DMS153 (cell line): ENCODE measurements at regions not wholly inside any gene's neighbourhood (a gene's known extent, or its start where the extent isn't known, plus 50 kb on each side); places are given as distances from the start of the nearest gene placed in this dataset.

Experiments
- DNase-seq: peaks from one replicate; lab custom pipeline; 2025; lab: John Stamatoyannopoulos, UW

DNA sequence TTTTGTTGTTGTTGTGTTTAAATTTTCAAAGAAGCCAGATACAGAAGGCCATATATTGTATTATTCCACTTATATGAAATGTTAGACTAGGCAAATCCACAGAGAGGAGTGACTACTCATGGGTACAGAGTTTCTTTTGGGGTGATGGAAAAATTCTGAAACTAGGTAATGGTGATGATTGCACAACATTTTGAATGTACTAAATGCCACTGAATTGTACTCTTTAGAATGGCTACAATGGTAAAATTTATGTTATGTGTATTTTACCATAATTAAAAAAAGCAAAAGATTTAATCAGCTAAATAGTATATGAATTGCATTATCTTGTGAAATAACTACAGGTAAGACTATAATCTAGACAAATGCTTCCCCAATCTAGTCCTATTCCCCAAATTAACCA is 733.6 kb upstream of the TMEM132C start:
- DNase-seq: no peak

DNA sequence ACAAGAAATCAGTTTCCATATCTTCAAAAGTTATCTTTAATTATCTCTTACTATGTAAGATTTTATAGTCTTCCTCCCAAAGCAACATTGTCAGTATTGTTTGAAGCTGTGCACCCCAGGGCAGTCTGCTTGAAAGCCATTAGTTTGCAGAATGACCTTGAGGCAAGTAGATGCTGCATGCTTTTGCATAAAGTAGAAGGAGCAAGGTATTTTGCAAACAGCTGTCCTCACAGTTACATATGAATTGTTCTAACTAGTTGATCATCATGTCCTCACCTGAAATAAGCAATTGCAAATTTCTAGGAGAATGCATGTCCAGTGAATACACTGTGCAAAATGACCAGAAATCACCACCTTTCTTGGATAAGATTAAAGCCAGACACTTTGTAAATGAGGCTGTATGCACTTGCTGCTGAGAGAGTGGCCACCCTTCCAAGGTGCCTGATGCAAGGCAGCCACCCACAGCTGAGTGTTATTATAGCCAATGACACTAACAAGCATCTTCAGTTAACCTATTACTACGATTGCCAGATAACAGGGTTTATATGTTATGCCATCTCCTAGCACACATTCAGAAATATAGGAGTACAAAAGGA is 730.0 kb upstream of the TMEM132C start:
- no peak for DNase-seq

DNA sequence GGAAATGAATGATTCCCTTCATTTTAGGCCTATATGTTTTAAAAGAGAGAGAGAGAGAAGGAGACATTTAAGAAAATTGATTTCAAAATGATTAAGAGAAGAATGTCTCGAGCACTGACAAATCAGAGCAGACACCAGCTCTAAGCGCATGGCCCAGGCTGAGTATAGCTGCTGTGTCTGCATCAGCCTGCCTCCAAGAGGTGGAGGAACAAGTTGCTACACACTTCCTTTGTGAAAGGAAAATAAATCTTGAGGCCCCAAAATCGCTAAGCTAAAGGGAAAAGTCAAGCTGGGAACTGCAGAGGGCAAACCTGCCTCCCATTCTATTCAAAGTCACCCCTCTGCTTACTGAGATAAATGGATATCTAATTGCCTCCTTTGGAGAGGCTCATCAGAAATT is 728.7 kb upstream of the TMEM132C start:
- DNase-seq: peak; percentile 62

DNA sequence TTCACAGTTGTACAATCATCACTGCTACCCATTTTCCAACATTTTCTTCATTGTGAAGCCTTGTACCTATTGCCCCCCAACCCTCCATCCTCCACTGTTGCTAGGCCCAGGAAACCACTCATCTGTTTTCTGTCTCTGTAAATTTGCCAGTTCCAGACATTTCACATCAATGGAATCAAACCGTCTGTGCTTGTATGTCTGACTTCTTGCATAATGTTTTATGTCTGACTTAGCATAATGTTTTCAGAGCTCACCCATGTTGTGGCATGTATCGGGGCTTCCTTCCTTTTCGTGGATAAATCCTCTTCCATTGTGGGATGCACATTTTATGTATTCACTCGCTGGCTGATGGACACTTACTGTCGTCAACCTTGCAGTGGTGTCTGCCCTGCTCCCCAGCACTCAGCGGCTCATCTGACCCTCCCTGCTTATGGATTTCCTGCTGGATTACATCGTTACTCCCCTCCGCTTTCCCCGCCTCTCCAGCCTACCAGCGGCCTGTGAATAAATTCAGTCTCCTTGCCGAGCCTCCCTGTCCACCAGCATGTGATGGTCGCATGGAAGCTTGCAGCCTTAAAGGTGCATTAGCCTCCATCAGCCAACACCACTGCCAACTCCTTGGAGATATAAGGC is 727.6 kb upstream of the TMEM132C start:
- peak; percentile 83 for DNase-seq

- no peak for DNase-seq
Observed at GRCh38 chr12:127542391-127542790, 724.6 kb upstream of the TMEM132C start.

DNA sequence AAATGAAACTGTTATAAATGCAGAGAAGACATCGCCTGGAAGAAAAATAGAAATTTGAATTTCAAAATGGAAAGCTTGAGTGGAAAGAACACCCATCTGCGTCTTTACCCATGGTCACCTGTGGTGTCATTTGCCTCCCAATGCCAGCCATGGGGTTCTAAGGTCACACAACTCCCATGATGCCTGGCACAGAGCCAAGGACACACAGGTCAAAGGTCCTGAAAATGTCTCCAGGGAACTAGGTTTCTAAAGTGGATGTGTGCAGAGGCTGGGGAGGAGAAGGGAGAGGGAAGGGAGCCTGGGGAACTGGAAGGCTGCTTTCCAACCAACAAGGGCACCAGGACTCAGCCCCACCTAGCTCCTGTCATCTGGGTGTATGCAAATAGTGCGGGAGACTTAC is 724.0 kb upstream of the TMEM132C start:
- DNase-seq: no peak

- no peak for DNase-seq
Observed at GRCh38 chr12:127546721-127547505, 720.1 kb upstream of the TMEM132C start.

DNA sequence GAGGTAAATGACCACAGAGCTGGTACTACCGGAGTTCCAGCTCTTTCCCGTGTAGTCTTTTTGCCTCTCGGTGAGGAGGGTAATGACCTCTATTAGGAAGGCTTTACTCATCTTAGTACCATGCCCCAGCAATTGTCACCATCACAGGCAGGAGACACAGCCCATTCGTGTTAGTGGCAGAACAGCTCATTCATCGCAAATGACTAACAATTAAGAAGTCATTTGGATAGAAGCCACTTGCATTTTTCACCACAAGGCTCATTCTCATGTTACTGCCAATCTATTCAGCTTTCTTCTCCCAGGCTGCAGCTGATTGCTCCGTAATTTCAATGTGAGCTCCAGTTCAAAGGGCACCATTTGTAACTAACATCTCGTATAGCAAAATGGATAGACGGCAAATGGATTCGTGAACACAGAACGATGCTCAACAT is 718.8 kb upstream of the TMEM132C start:
- peak; percentile 75 for DNase-seq

DNA sequence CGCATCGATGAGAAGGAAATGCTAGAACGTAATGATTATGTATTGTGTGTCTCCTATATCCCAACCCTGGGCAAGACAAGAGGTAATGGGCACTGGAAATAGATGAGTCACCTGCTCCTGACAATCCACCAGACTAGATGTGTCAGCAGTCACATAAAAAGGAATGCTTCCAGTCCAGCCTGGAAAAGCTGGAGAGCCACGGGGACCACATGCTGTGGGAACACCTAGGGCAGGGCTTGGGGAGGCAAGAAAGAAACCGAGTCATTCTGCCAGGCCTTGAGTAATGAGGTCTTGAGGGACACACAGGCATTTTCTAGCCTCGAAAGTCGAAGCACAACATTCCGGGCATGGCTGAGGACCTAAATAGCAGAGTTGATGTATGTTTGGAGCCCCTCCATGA is 716.7 kb upstream of the TMEM132C start:
- no peak for DNase-seq

DNA sequence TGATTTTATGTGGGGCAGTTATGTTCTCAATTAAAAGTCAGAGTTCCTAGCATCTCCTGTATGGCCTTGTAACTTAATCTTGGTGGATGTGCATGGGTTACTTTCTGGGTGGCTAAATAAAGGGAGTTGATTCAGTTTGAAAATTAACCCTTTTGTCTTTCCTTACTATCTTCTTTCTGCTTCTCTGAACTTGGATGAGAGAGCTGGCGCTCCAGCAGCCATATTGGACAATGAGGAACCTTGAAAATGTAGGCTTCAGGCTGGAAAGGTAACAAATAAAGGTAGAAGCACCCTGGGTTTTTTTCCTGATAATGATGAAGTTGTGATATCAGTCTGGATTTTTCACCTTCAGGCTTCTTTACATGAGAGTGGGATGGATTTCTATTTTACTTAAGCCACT is 714.1 kb upstream of the TMEM132C start:
- DNase-seq: no peak

DNA sequence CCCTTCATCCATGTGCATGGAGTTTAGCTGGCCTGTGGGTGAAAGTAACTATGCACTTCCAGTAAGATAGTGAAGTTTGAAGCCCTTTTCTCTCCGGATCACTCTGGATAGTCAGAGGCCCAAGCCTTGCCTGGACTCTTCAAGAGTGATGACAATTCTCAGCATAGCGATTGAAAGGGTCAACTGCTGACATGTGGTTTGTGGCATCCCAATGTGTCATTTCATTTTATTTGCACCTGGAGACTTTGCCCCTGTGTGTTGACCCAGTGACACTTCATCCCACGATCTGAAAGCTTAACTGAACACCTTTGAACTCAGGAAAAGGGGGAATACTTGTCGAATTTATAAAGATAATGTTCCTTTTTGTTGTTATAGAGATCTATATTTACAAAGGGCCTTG is 711.9 kb upstream of the TMEM132C start:
- DNase-seq: no peak

DNA sequence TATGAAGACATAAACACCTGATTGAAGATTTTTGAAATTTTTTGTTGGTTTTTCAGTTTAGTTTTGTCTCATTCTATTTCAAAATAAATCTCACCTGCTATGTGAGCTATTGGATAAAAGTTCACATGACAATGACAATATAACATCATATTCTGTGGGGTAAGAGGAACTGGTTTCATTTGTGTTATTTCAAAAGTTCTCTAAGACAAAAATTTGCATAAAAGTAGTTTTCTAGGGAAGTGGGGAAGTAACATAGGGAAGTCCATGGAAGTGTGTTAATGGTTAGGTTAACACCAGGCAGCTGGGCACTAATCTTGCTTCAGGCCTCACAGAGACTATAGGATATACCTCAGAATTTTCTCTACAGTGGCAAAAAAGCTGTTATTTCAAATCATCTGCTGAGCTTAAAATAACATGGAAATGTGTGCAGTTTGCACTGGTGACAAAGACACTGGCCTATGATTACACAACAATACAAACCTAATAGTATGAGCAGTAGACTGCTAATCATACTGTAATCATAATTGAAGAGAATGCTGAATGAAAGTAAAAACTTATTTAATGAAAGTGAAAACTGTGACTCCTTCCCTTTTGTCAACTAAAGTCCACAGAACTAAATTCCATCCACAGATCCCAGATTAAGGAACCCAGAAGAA is 710.6 kb upstream of the TMEM132C start:
- DNase-seq: no peak

- no peak for DNase-seq
Observed at GRCh38 chr12:127558361-127558760, 708.6 kb upstream of the TMEM132C start.

DNA sequence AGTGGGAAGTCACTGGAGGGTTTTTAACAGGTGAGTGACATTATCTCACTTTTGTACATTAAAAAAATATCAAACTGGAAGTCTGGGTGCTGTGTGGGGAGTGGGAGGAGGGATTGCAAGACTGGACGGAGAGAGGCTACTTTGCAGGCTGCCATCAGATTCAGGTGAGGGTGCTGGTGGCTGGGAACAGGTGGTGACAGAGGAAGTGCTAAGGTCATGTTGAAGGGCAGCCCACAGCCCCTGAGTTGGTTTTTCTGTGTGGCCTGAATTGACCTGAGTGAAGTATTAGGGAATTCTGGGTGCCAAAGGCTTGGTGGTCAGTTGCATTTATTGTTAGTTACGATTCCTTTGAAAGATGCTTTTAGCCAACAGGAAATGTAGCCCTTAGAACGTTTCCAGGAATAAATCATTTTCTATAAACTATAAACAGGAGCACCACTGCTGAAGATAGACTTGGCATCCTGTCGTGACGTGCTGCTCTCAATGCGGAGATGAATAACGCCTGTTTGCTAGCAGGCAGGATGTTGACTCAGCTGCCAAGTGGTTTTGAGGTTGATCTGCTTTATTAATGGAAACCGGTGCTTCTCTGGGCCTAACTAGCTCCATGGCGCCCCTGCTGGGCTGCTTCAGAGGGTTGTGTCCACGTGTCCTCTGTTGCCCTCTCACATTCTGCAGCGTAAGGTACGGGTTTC is 707.5 kb upstream of the TMEM132C start:
- peak; percentile 100 for DNase-seq

DNA sequence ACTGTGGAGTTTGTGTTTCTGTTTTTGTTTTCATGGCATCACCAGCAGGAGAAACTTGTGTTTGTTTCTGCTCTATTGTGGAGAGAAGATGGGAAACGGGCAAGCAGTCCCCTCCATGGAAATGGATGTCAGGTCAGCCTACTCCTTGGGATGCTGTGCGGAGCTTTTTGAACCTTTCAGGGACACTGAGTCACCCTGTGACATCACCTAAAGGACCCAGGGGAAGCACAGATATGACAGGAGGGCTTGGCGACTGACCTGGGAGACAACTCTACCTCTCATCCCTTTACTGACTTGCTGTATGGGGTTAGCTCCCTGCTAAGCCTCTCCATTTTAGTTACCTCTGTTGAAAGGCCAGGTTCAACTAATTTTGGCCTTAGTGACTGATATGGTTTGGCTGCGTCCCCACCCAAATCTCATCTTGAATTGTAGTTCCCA is 706.9 kb upstream of the TMEM132C start:
- no peak for DNase-seq

DNA sequence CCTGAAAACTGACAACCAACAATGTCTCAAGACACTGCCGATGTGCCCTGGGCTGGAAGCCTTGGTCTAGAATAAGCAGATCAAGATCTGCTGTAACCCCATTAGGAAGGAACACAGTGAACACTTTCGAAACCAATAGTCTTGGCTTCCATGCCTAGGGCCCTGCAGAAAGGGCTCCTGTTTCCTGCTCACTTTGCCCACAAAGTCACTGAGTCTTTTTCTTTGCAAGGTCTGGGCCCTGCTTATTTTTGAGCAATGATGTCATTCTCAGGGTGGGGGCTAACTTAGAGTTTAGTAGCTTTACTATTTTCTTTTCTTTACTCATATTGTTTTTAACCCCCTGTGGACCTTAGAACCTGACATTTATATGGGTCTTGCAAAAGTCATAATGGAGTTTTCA is 704.2 kb upstream of the TMEM132C start:
- no peak for DNase-seq

DNA sequence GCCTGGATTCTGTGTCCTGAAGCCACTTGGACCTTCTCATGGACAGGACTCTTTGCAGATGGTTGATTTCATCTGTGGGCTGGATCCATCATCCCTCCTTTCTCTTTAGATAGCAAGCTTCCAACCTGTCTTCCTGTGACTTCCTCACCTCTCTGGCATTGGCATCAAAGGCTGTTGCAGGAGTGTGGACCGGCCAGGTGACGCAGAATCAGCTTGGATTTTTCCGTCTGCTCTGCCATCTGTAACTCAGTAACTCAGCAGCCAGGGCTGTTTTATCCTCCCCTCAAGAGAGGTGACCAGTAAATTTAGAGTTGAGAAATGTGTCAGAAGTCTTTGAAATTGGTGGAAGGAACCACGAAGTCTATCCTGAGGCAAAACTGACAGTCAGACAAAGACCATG is 701.7 kb upstream of the TMEM132C start:
- DNase-seq: no peak

GRCh38 chr12:127567531-127567930 is 699.4 kb upstream of the TMEM132C start:
- DNase-seq: no peak

DNA sequence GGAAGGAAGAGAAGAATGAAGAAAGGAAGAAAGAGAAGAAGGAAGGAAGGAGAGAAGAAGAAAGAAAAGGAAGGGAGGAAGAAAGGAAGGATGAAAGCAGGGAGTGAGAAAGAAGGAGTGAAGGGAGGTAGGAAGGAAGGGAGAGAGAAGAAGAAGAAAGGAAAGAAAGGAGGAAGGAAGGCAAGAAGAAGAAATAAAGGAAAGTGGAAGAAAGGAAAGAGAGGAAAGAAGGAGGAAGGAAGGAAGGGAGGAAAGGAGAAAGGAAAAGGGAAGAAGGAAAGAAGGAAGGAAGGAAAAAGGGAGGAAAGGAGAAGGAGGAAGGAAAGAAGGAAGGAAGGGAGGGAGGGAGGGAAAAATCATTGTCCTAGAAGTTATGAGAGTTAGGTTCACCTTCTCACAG is 696.6 kb upstream of the TMEM132C start:
- no peak for DNase-seq

DNA sequence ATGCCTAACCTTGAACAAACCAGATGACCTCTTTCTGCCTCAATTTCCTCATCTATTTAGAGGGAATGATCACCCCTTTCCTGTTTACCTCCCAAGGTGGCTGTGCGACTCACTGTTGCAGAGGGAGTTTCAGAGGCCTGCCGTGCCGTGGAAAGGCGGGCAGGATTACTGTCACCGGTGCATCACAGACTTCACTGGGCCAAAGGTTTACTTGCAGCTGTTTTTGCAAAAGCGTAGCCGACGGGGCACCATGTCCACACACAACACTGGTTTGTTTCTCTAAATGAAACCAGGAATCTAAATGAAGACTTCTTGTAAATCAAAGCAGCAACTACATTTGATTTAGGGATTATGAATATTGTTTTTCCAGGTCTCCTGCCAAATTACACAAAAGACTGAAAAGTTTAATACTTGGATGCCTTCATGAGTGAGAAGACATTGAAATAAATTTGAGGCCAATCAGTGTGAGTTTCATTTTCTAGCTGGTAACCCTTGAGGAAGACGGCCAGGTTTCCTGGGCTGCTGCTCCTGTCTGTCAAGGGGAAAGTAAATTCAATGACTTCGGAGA is 696.1 kb upstream of the TMEM132C start:
- DNase-seq: no peak

GRCh38 chr12:127571578-127571977 is 695.4 kb upstream of the TMEM132C start:
- no peak for DNase-seq

- DNase-seq: no peak
Observed at GRCh38 chr12:127579446-127579845, 687.5 kb upstream of the TMEM132C start.
